B cell (primary cell): ENCODE measurements at regions not wholly inside any gene's neighbourhood (a gene's known extent, or its start where the extent isn't known, plus 50 kb on each side); places are given as distances from the start of the nearest gene placed in this dataset.

Experiments
- ATAC-seq: fragments of 200-7000 bp; cut with Tn5 transposase; one replicate; pipeline ENCODE4 v1.10.0; 2021; ENCODE audit warnings: low read depth, mild to moderate bottlenecking, moderate number of reproducible peaks, moderate library complexity
- CTCF ChIA-PET: fragments of 350-600 bp; sonication (Branson Sonifier 250); formaldehyde crosslinking; loops from one replicate; lab custom pipeline; 2021; ENCODE audit warnings: antibody characterized with exemption, inconsistent platforms; lab: Charles Lee
- POLR2A ChIA-PET: fragments of 350-600 bp; sonication (Branson Sonifier 250); formaldehyde crosslinking; loops from one replicate; lab custom pipeline; 2021; ENCODE audit warnings: antibody characterized with exemption; lab: Charles Lee
- DNase-seq: peaks from one replicate; pipeline ENCODE4 v3.0.0; 2013
- H2AFZ ChIP-seq: 2 replicates; pipeline ENCODE4 v1.6.1; 2012; ENCODE audit warnings: mild to moderate bottlenecking, low read depth, low read length; ENCODE audit not compliant: insufficient read depth, poor library complexity, severe bottlenecking
- H3K27ac ChIP-seq, 2 donors: 1 replicate in 1 of 2; 2 replicates in 1 of 2; pipeline ENCODE4 v1.5.1; 2012 to 2013; ENCODE audit warnings: low read length in 2 of 2, mild to moderate bottlenecking in 2 of 2, moderate library complexity in 1 of 2
- H3K27me3 ChIP-seq, 4 experiments: fragments of 200-600 bp in 1 of 4; sonication (generic) in 1 of 4; replicated peaks in 1 of 4; 1 replicate in 2 of 4; 2 replicates in 2 of 4; pipeline versions ENCODE4 v1.6.1 to v1.7.0; 2013 to 2016; ENCODE audit warnings: low read length in 3 of 4, mild to moderate bottlenecking in 2 of 4, mixed read lengths in 1 of 4, moderate library complexity in 1 of 4; ENCODE audit not compliant: insufficient read depth in 4 of 4, control insufficient read depth in 3 of 4; ENCODE audit errors: control extremely low read depth in 1 of 4
- H3K36me3 ChIP-seq, 2 experiments: replicated peaks in 1 of 2; 1 replicate in 1 of 2; 2 replicates in 1 of 2; pipeline versions ENCODE4 v1.6.1 to v1.7.1; 2013; ENCODE audit warnings: low read length in 1 of 2; ENCODE audit not compliant: insufficient read depth in 2 of 2, control insufficient read depth in 1 of 2; ENCODE audit errors: control extremely low read depth in 1 of 2, extremely low read depth in 1 of 2
- H3K4me1 ChIP-seq, 2 donors: fragments of 200-600 bp in 1 of 2; sonication (generic) in 1 of 2; 1 replicate in 1 of 2; 2 replicates in 1 of 2; pipeline versions ENCODE4 v1.5.1 to v1.6.1; 2013 to 2017; ENCODE audit warnings: low read length in 2 of 2; ENCODE audit not compliant: control insufficient read depth in 2 of 2, insufficient read depth in 2 of 2
- H3K4me2 ChIP-seq: replicated peaks from 2 replicates; pipeline ENCODE3; 2012; ENCODE audit warnings: mild to moderate bottlenecking, low read depth, low read length; ENCODE audit not compliant: poor library complexity, severe bottlenecking
- H3K4me3 ChIP-seq, 5 experiments: fragments of 200-600 bp in 1 of 5; sonication (generic) in 1 of 5; 1 replicate in 3 of 5; 2 replicates in 2 of 5; pipeline versions ENCODE4 v1.5.1 to v1.7.0; 2011 to 2016; ENCODE audit warnings: low read length in 4 of 5, mild to moderate bottlenecking in 4 of 5, low read depth in 2 of 5, control low read depth in 1 of 5, moderate library complexity in 1 of 5; ENCODE audit not compliant: insufficient read depth in 1 of 5; ENCODE audit errors: control extremely low read depth in 1 of 5, extremely low read depth in 1 of 5
- H3K79me2 ChIP-seq: fragments of 200-600 bp; sonication (generic); one replicate; pipeline ENCODE4 v1.6.0; 2016; ENCODE audit warnings: low read length; ENCODE audit not compliant: control insufficient read depth, insufficient read depth
- H3K9ac ChIP-seq: fragments of 200-600 bp; sonication (generic); 2 replicates; pipeline ENCODE4 v1.6.1; 2017; ENCODE audit warnings: mild to moderate bottlenecking, low read length, moderate library complexity
- H3K9me3 ChIP-seq, 3 donors: one replicate each; pipeline versions ENCODE4 v1.6.1 to v1.7.1; 2013; ENCODE audit warnings: low read length in 2 of 3; ENCODE audit not compliant: control insufficient read depth in 2 of 3, insufficient read depth in 1 of 3; ENCODE audit errors: control extremely low read depth in 1 of 3
- H4K20me1 ChIP-seq: 2 replicates; pipeline ENCODE4 v1.6.0; 2012; ENCODE audit warnings: mild to moderate bottlenecking, low read length; ENCODE audit not compliant: insufficient read depth, control insufficient read depth, poor library complexity, severe bottlenecking
- H3K27ac Mint-ChIP-seq: one replicate; pipeline ENCODE4 v1.8.0; 2021; ENCODE audit warnings: mixed read lengths
- H3K27me3 Mint-ChIP-seq: one replicate; pipeline ENCODE4 v1.8.0; 2021; ENCODE audit warnings: mixed read lengths
- H3K4me1 Mint-ChIP-seq: one replicate; pipeline ENCODE4 v1.8.0; 2021; ENCODE audit warnings: mixed read lengths
- H3K4me3 Mint-ChIP-seq: one replicate; pipeline ENCODE4 v1.8.0; 2021; ENCODE audit warnings: mixed read lengths
- H3K9me3 Mint-ChIP-seq: one replicate; pipeline ENCODE4 v1.8.0; 2022; ENCODE audit warnings: mixed read lengths; ENCODE audit not compliant: insufficient read depth
- EZH2 ChIP-seq: IDR thresholded peaks from 2 replicates; pipeline ENCODE4 v1.6.1; 2012; ENCODE audit warnings: borderline replicate concordance, low read depth, mild to moderate bottlenecking, moderate library complexity, low read length; ENCODE audit not compliant: insufficient read depth, poor library complexity, severe bottlenecking
- whole genome bisulfite sequencing: methylation state at CpG from one replicate; pipeline ENCODE4 v1.1.5; 2013; ENCODE audit warnings: missing lambda C conversion rate; ENCODE audit not compliant: insufficient coverage; 5-methylcytosine and 5-hydroxymethylcytosine counted together
- intact Hi-C: fragments of 100-400 bp; cut with micrococcal nuclease; formaldehyde crosslinking; loops from one replicate; pipeline ENCODE4 v1.10.0; 2022
- TF ChIP-seq, protein P1 (sequence below): fragments of 200-600 bp; IDR thresholded peaks from one replicate; pipeline ENCODE4 v1.8.0; 2022; ENCODE audit warnings: antibody characterized with exemption, mild to moderate bottlenecking

- Histone ChIP-seq H3K4me1 (no peaks in the 10 kb centered on the region), H3K27me3 (no peaks in the 10 kb centered on the region), H3K9ac (no peak overlapping the region), H3K79me2 (no peaks in the 10 kb centered on the region), H3K36me3 (no peaks in the 10 kb centered on the region), H4K20me1 (no peaks in the 10 kb centered on the region), H3K4me2 (no peak overlapping the region), H2AFZ (no peak overlapping the region), H3K27ac (no peak overlapping the region), H3K9me3 (no peaks in the 10 kb centered on the region), H3K4me3 (no peak overlapping the region)
- H3K4me1 Mint-ChIP-seq: no peaks in the 10 kb centered on the region
- TF ChIP-seq EZH2: no peak
- TF ChIP-seq, protein P1, sequence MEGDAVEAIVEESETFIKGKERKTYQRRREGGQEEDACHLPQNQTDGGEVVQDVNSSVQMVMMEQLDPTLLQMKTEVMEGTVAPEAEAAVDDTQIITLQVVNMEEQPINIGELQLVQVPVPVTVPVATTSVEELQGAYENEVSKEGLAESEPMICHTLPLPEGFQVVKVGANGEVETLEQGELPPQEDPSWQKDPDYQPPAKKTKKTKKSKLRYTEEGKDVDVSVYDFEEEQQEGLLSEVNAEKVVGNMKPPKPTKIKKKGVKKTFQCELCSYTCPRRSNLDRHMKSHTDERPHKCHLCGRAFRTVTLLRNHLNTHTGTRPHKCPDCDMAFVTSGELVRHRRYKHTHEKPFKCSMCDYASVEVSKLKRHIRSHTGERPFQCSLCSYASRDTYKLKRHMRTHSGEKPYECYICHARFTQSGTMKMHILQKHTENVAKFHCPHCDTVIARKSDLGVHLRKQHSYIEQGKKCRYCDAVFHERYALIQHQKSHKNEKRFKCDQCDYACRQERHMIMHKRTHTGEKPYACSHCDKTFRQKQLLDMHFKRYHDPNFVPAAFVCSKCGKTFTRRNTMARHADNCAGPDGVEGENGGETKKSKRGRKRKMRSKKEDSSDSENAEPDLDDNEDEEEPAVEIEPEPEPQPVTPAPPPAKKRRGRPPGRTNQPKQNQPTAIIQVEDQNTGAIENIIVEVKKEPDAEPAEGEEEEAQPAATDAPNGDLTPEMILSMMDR: no peak
- intact Hi-C loops: no loop called here
- WGBS: no CpG with 5 or more reads among the region's 1 CpG
- DNase-seq (no peak), ATAC-seq (no peak)
- no peak overlapping the region for H3K27ac Mint-ChIP-seq
- POLR2A ChIA-PET: no interaction called here
- H3K4me3 Mint-ChIP-seq: no peak overlapping the region
- CTCF ChIA-PET: no interaction called here
- no peaks in the 10 kb centered on the region for H3K27me3 Mint-ChIP-seq
- no peaks in the 10 kb centered on the region for H3K9me3 Mint-ChIP-seq
Observed at GRCh38 chr1:195973311-195973904, 634.8 kb downstream of the KCNT2 start.

DNA sequence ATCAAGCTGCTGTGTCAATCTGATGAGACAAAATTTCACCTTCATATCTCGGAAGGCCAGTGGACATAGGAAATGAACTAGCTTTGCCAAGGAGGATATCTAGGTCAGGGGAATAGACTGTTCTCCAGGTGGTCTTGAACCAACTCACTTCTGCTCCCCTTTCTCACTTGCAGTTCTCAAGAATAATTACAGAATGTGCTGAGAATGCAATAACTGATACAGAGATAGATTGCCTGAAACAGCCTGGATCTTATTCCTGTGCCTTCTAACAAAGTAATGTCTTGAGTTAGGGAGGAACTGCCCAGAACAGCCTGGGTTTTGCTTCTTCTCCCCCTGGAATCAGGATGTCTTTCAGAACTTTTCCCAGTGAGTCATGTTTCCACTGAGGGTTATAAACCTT lies 636.7 kb downstream of the KCNT2 start:
- 100% methylated on average over 1 of the region's 1 CpG for WGBS
- no peaks in the 10 kb centered on the region for H3K9me3 Mint-ChIP-seq
- POLR2A ChIA-PET: no interaction called here
- no peak overlapping the region for H3K4me3 ChIP-seq
- no peak overlapping the region for H2AFZ ChIP-seq
- no peaks in the 10 kb centered on the region for H3K27me3 ChIP-seq
- no peak overlapping the region for H3K9ac ChIP-seq
- H3K4me1 ChIP-seq: no peaks in the 10 kb centered on the region
- no peaks in the 10 kb centered on the region for H3K4me1 Mint-ChIP-seq
- intact Hi-C loops: no loop called here
- H3K4me2 ChIP-seq: no peak overlapping the region
- H3K4me3 Mint-ChIP-seq: no peak overlapping the region
- no peaks in the 10 kb centered on the region for H3K9me3 ChIP-seq
- no peaks in the 10 kb centered on the region for H3K27me3 Mint-ChIP-seq
- ATAC-seq (no peak), DNase-seq (no peak)
- no peaks in the 10 kb centered on the region for H4K20me1 ChIP-seq
- CTCF ChIA-PET: no interaction called here
- no peak overlapping the region for H3K27ac Mint-ChIP-seq
- TF ChIP-seq, protein P1: no peak
- TF ChIP-seq EZH2: no peak
- no peaks in the 10 kb centered on the region for H3K79me2 ChIP-seq
- no peak overlapping the region for H3K27ac ChIP-seq
- no peaks in the 10 kb centered on the region for H3K36me3 ChIP-seq
